SIG-M5 (cell line): ENCODE measurements at regions not wholly inside any gene's neighbourhood (a gene's known extent, or its start where the extent isn't known, plus 50 kb on each side); places are given as distances from the start of the nearest gene placed in this dataset.

Experiments
- DNase-seq: peaks from one replicate; lab custom pipeline; 2025; lab: John Stamatoyannopoulos, UW

GRCh38 chr20:11721411-11721810 is 196.3 kb upstream of the BTBD3 start:
- no peak for DNase-seq

- DNase-seq = no peak
These were observed 193.6 kb upstream of the BTBD3 start for GRCh38 chr20:11724097-11724496.

- DNase-seq = no peak
These were observed 191.7 kb upstream of the BTBD3 start for GRCh38 chr20:11726026-11726425.

- no peak for DNase-seq
These were observed 190.0 kb upstream of the BTBD3 start for GRCh38 chr20:11727708-11728107.

GRCh38 chr20:11728937-11729336 is 188.8 kb upstream of the BTBD3 start:
- DNase-seq = no peak

GRCh38 chr20:11729806-11730205 is 187.9 kb upstream of the BTBD3 start:
- DNase-seq = no peak

GRCh38 chr20:11734431-11734830 is 183.3 kb upstream of the BTBD3 start:
- DNase-seq = no peak

GRCh38 chr20:11738852-11739251 is 178.8 kb upstream of the BTBD3 start:
- DNase-seq = no peak

GRCh38 chr20:11740975-11741374 is 176.7 kb upstream of the BTBD3 start:
- DNase-seq = no peak

GRCh38 chr20:11745145-11745544 is 172.5 kb upstream of the BTBD3 start:
- no peak for DNase-seq

- no peak for DNase-seq
These were observed 169.3 kb upstream of the BTBD3 start for GRCh38 chr20:11748436-11748835.

GRCh38 chr20:11752336-11752735 is 165.4 kb upstream of the BTBD3 start:
- DNase-seq = no peak

- no peak for DNase-seq
These were observed 164.5 kb upstream of the BTBD3 start for GRCh38 chr20:11753155-11753554.

GRCh38 chr20:11754451-11754850 is 163.2 kb upstream of the BTBD3 start:
- no peak for DNase-seq

GRCh38 chr20:11755071-11755841 is 162.4 kb upstream of the BTBD3 start:
- DNase-seq = no peak

GRCh38 chr20:11761497-11761896 is 156.2 kb upstream of the BTBD3 start:
- no peak for DNase-seq

- DNase-seq = no peak
These were observed 150.7 kb upstream of the BTBD3 start for GRCh38 chr20:11766961-11767360.

GRCh38 chr20:11769825-11770224 is 147.9 kb upstream of the BTBD3 start:
- no peak for DNase-seq

GRCh38 chr20:11772226-11772730 is 145.4 kb upstream of the BTBD3 start:
- DNase-seq = no peak

- no peak for DNase-seq
These were observed 141.0 kb upstream of the BTBD3 start for GRCh38 chr20:11776687-11777086.

- DNase-seq = no peak
These were observed 140.1 kb upstream of the BTBD3 start for GRCh38 chr20:11777387-11778205.

- no peak for DNase-seq
These were observed 139.5 kb upstream of the BTBD3 start for GRCh38 chr20:11778206-11778570.

- no peak for DNase-seq
These were observed 136.8 kb upstream of the BTBD3 start for GRCh38 chr20:11780765-11781369.
